Esophagus squamous epithelium (tissue), 5 donors: ENCODE measurements at regions not wholly inside any gene's neighbourhood (a gene's known extent, or its start where the extent isn't known, plus 50 kb on each side); places are given as distances from the start of the nearest gene placed in this dataset.

Experiments
- DNase-seq: peaks from one replicate; lab custom pipeline; 2025; lab: John Stamatoyannopoulos, UW
- H3K27ac ChIP-seq, 4 donors: fragments of 200-600 bp; sonication (generic); one replicate each; pipeline ENCODE4 v1.5.1; 2016 to 2019; ENCODE audit warnings: mild to moderate bottlenecking in 1 of 4
- H3K27me3 ChIP-seq, 4 donors: fragments of 200-600 bp; sonication (generic); 1 replicate in 3 of 4; 2 replicates in 1 of 4; pipeline versions ENCODE4 v1.5.1 to v1.6.0; 2017 to 2021; ENCODE audit warnings: antibody characterized with exemption in 1 of 4
- H3K36me3 ChIP-seq, 3 donors: fragments of 200-600 bp; sonication (generic); one replicate each; pipeline ENCODE4 v1.5.1; 2016 to 2019
- H3K4me1 ChIP-seq, 3 donors: fragments of 200-600 bp; sonication (generic); one replicate each; pipeline ENCODE4 v1.5.1; 2017 to 2019
- H3K4me3 ChIP-seq, 4 donors: fragments of 200-600 bp; sonication (generic); 1 replicate in 3 of 4; 2 replicates in 1 of 4; pipeline ENCODE4 v1.5.1; 2016 to 2019; ENCODE audit warnings: mild to moderate bottlenecking in 2 of 4, moderate library complexity in 1 of 4
- H3K9me3 ChIP-seq, 3 donors: fragments of 200-600 bp; sonication (generic); one replicate each; pipeline ENCODE4 v1.5.1; 2016 to 2019
- POLR2A ChIP-seq, 4 donors: fragments of 450-650 bp; IDR thresholded peaks; one replicate each; pipeline ENCODE4 v1.6.1; 2017; ENCODE audit warnings: antibody characterized with exemption in 4 of 4, mild to moderate bottlenecking in 4 of 4, moderate library complexity in 3 of 4
- WGBS, 2 donors: methylation state at CpG; one replicate each; pipeline ENCODE4 v1.1.5; 2018; 5-methylcytosine and 5-hydroxymethylcytosine counted together
- intact Hi-C: fragments of 100-400 bp; cut with DNase I; formaldehyde crosslinking; loops from one replicate; pipeline ENCODE4 v1.15.0; 2022
- TF ChIP-seq, protein P1 (sequence below), 6 experiments: fragments of 450-650 bp in 4 of 6; fragments of 200-600 bp in 2 of 6; sonication (generic) in 2 of 6; IDR thresholded peaks; one replicate each; pipeline ENCODE4 v1.5.1; 2016 to 2019; ENCODE audit warnings: antibody characterized with exemption in 6 of 6, mild to moderate bottlenecking in 4 of 6, moderate library complexity in 4 of 6
- donor health status: DM: yes; HTN: yes; CAD: no.

DNA sequence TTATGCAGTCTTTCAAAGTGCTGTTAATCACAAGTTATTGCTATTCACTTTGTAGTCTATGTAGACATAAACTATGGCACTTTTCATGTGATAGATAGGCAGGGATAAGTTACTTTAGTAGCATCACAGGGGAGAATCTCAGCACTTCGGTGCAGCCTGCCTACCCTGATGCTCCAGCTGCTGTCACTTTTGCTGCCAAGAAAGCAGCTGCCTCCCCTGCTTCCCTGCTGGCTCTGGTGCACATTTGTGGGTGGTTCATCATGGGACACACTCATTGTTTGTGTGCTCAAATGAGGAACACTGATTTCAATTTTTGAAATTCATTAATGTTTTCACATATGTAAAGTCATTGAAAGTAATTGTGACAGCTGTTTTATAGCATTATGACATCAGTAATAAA is 272.6 kb downstream of the S1PR1 start:
- DNase-seq: no peak
- Histone ChIP-seq H3K27ac (no peak overlapping the region), H3K9me3 (no peaks in the 10 kb centered on the region), H3K36me3 (no peaks in the 10 kb centered on the region), H3K27me3 (no peaks in the 10 kb centered on the region), H3K4me1 (no peaks in the 10 kb centered on the region), H3K4me3 (no peak overlapping the region)
- TF ChIP-seq, protein P1, sequence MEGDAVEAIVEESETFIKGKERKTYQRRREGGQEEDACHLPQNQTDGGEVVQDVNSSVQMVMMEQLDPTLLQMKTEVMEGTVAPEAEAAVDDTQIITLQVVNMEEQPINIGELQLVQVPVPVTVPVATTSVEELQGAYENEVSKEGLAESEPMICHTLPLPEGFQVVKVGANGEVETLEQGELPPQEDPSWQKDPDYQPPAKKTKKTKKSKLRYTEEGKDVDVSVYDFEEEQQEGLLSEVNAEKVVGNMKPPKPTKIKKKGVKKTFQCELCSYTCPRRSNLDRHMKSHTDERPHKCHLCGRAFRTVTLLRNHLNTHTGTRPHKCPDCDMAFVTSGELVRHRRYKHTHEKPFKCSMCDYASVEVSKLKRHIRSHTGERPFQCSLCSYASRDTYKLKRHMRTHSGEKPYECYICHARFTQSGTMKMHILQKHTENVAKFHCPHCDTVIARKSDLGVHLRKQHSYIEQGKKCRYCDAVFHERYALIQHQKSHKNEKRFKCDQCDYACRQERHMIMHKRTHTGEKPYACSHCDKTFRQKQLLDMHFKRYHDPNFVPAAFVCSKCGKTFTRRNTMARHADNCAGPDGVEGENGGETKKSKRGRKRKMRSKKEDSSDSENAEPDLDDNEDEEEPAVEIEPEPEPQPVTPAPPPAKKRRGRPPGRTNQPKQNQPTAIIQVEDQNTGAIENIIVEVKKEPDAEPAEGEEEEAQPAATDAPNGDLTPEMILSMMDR (IDR thresholded peaks at IDR 0.05): no peak
- TF ChIP-seq POLR2A (IDR thresholded peaks at IDR 0.05): no peak
- intact Hi-C loops: no loop called here
- WGBS, 2 donors: 36 to 69% methylated on average over 1 of the region's 1 CpG

DNA sequence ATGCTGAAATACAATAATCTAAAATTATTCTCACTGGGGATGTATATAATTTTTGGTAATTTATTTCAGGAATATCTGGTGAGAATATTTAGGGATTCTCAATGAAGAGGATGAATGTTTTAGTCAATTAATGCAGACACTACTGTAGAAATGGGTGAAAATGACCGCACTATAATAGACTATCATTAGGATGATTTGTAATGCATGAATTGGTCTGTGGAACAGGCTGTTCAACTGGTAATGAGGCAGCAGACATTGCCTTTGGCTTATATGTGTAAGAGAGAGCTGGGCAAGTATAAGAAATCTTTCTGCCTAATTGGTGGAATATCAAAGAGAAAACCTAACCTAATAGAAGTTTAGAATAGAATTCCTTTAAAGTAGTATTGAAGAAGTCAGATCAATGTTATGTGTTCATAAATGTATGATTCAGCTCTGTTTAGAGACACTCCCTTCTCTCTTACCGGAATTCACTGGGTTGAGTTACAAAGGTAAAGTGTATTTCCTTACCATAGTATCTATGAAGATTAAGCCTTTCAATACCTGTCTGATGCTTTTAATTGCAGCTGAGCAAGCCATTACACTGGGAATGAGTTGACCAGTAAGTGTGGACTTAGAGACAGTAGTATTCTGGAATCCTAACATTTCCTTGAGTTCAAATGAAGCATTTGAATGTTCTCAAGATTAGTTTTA is 274.5 kb downstream of the S1PR1 start:
- intact Hi-C loops: no loop called here
- 78 to 82% methylated on average over 2 of the region's 2 CpGs for WGBS, 2 donors
- Histone ChIP-seq H3K4me1 (no peaks in the 10 kb centered on the region), H3K36me3 (no peaks in the 10 kb centered on the region), H3K4me3 (no peak overlapping the region), H3K9me3 (peaks cover 0 to 4% (median 0%) of the 10 kb centered on the region in 3 donors), H3K27ac (no peak overlapping the region), H3K27me3 (no peaks in the 10 kb centered on the region)
- no peak for DNase-seq
- TF ChIP-seq, protein P1 (IDR thresholded peaks at IDR 0.05): no peak
- no peak for TF ChIP-seq POLR2A (IDR thresholded peaks at IDR 0.05)

DNA sequence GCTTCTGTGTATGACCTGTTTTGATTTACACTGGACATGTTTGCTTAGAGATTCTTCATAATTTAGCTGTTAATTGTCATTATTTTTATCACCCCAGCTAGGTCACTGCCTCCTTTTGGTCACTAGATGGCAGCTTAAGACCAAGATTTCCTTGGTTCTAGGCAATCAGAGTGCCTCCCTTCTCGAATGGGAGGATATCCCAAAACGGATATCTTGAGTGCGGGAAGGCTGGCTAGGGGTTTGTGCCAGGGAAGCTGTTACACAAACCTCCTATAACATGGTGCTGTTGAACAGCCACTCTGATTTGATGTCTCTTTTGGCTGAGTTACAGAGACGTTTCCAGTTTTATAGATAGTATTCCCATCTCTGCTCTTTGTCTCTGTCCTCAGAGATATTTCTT is 283.5 kb downstream of the S1PR1 start:
- Histone ChIP-seq H3K4me3 (no peak overlapping the region), H3K27ac (no peak overlapping the region), H3K9me3 (peaks cover 0 to 4% (median 0%) of the 10 kb centered on the region in 3 donors), H3K27me3 (no peaks in the 10 kb centered on the region), H3K4me1 (no peaks in the 10 kb centered on the region), H3K36me3 (no peaks in the 10 kb centered on the region)
- 0 to 8% methylated on average over 4 of the region's 4 CpGs for WGBS, 2 donors
- no peak for DNase-seq
- TF ChIP-seq, protein P1 (IDR thresholded peaks at IDR 0.05): peak in 4 of 6 experiments; percentile 18 to 66 (median 40)
- TF ChIP-seq POLR2A (IDR thresholded peaks at IDR 0.05): no peak
- intact Hi-C loops: no loop called here

DNA sequence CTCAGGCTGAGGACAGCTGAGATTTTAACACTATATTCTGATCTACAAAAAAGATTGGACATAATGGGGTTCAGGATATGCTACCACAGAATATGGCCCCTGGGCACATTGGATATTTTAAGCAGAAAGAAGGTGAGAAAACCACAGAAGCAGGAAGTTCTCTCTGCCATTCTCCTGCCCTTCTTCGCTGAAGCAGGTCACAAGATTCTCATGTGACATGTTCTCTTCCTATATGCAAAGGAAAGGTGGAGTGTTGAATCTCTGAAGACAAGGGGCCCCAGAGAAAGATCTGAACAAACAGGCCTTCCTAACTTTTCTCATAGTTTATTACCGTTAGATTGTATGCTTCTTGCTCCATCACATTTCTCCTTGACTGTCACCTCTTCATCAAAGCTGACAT is 285.7 kb downstream of the S1PR1 start:
- no peaks in the 10 kb centered on the region for H3K4me1 ChIP-seq
- no peaks in the 10 kb centered on the region for H3K9me3 ChIP-seq
- TF ChIP-seq POLR2A (IDR thresholded peaks at IDR 0.05): no peak
- TF ChIP-seq, protein P1 (IDR thresholded peaks at IDR 0.05): no peak
- H3K36me3 ChIP-seq: no peaks in the 10 kb centered on the region
- no peak overlapping the region for H3K27ac ChIP-seq
- H3K27me3 ChIP-seq: no peaks in the 10 kb centered on the region
- WGBS, 2 donors: 59 to 80% methylated on average over 2 of the region's 2 CpGs
- intact Hi-C loops: no loop called here
- DNase-seq: no peak
- H3K4me3 ChIP-seq: no peak overlapping the region

DNA sequence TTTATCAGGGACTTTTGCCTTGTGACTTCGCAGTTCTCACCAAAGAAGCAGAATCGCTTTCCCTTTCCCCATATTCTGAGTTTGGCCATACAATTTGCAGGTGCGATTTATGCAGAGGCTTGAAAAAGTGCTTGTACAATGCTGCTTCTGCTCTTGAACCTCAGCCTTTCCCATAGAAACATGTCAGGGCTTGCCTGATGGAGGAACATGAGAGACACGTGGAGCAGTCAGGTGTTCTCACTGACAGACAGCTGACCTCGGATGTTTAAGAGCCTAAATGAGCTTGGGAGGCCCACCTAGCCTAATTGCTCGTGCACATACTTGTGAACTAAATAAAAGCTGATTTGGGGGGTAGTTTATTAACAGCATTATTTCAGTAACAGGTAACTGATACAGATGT is 290.0 kb downstream of the S1PR1 start:
- Histone ChIP-seq H3K27ac (no peak overlapping the region), H3K4me1 (no peaks in the 10 kb centered on the region), H3K9me3 (no peaks in the 10 kb centered on the region), H3K36me3 (no peaks in the 10 kb centered on the region), H3K27me3 (no peaks in the 10 kb centered on the region), H3K4me3 (no peak overlapping the region)
- intact Hi-C loops: no loop called here
- 38 to 55% methylated on average over 4 to 6 of the region's 6 CpGs for WGBS, 2 donors
- TF ChIP-seq, protein P1 (IDR thresholded peaks at IDR 0.05): no peak
- TF ChIP-seq POLR2A (IDR thresholded peaks at IDR 0.05): no peak
- DNase-seq: no peak
